SU-DHL-6 (cell line): ENCODE measurements at regions not wholly inside any gene's neighbourhood (a gene's known extent, or its start where the extent isn't known, plus 50 kb on each side); places are given as distances from the start of the nearest gene placed in this dataset.

Experiments
- H2AFZ ChIP-seq: fragments of 200-600 bp; sonication (generic); 2 replicates; pipeline ENCODE4 v1.6.1; 2014; ENCODE audit warnings: low read depth, mild to moderate bottlenecking, moderate library complexity, mixed read lengths, antibody characterized with exemption, low read length; ENCODE audit not compliant: severe bottlenecking
- H3F3A ChIP-seq: fragments of 200-600 bp; shearing (Covaris generic); 2 replicates; pipeline ENCODE4 v1.6.0; 2016; ENCODE audit warnings: antibody characterized with exemption, mild to moderate bottlenecking; ENCODE audit not compliant: insufficient read depth
- H3K27ac ChIP-seq: fragments of 200-600 bp; sonication (generic); 2 replicates; pipeline ENCODE4 v1.5.1; 2016; ENCODE audit warnings: low read depth, mild to moderate bottlenecking, low read length, moderate library complexity, mixed read lengths
- H3K27me3 ChIP-seq: fragments of 200-600 bp; sonication (generic), shearing (Covaris generic); 2 replicates; pipeline ENCODE4 v1.6.0; 2014; ENCODE audit warnings: mild to moderate bottlenecking, low read length
- H3K36me3 ChIP-seq: fragments of 200-600 bp; sonication (generic); 2 replicates; pipeline ENCODE4 v1.6.1; 2014; ENCODE audit warnings: mild to moderate bottlenecking, low read length, mixed read lengths
- H3K4me2 ChIP-seq: fragments of 300-600, 200-600 bp; shearing (Covaris generic), sonication (generic); 2 replicates; pipeline ENCODE4 v1.6.0; 2014; ENCODE audit warnings: low read length, low read depth, mild to moderate bottlenecking; ENCODE audit not compliant: poor library complexity, severe bottlenecking
- H3K4me3 ChIP-seq: fragments of 200-600 bp; sonication (generic); 2 replicates; pipeline ENCODE4 v1.5.1; 2014; ENCODE audit warnings: antibody characterized with exemption, low read length, mild to moderate bottlenecking, mixed read lengths; ENCODE audit not compliant: insufficient read depth, poor library complexity, severe bottlenecking
- H3K79me2 ChIP-seq: fragments of 200-600 bp; sonication (generic); 2 replicates; pipeline ENCODE4 v1.6.1; 2014; ENCODE audit warnings: mild to moderate bottlenecking, low read length, moderate library complexity; ENCODE audit not compliant: insufficient read depth
- H3K9ac ChIP-seq: fragments of 200-600 bp; sonication (generic); 2 replicates; pipeline ENCODE4 v1.7.0; 2014; ENCODE audit warnings: mild to moderate bottlenecking, low read length
- H3K9me2 ChIP-seq: fragments of 200-600 bp; sonication (generic); replicated peaks from 2 replicates; pipeline ENCODE4 v1.6.1; 2014; ENCODE audit warnings: low read length; ENCODE audit not compliant: insufficient read depth
- H3K9me3 ChIP-seq: fragments of 200-600 bp; sonication (generic); 2 replicates; pipeline ENCODE4 v1.6.1; 2014; ENCODE audit warnings: low read length, mixed read lengths; ENCODE audit not compliant: insufficient read depth
- H4K20me1 ChIP-seq: fragments of 200-600 bp; sonication (generic); 2 replicates; pipeline ENCODE4 v1.6.1; 2014; ENCODE audit warnings: low read depth, mild to moderate bottlenecking, antibody characterized with exemption, low read length, moderate library complexity, mixed read lengths
- EZH2phosphoT487 ChIP-seq: fragments of 200-600 bp; sonication (generic), shearing (Covaris generic); conservative IDR thresholded peaks from 2 replicates; pipeline ENCODE4 v1.6.1; 2018; ENCODE audit warnings: mild to moderate bottlenecking, antibody characterized with exemption, low read length, moderate library complexity, mixed read lengths
- TF ChIP-seq, protein P1 (sequence below): fragments of 200-600 bp; sonication (generic); IDR thresholded peaks from one replicate; pipeline ENCODE4 v1.5.1; 2017; ENCODE audit warnings: antibody characterized with exemption, mild to moderate bottlenecking, low read length, moderate library complexity; ENCODE audit not compliant: insufficient read depth, poor library complexity, severe bottlenecking

GRCh38 chr1:111015222-111015621 is 51.5 kb upstream of the LRIF1 start:
- Histone ChIP-seq H4K20me1 (no peaks in the 10 kb centered on the region), H2AFZ (no peak overlapping the region), H3F3A (no peaks in the 10 kb centered on the region), H3K9ac (no peak overlapping the region), H3K9me3 (no peaks in the 10 kb centered on the region), H3K79me2 (no peaks in the 10 kb centered on the region), H3K4me3 (no peak overlapping the region), H3K27ac (no peak overlapping the region), H3K27me3 (no peaks in the 10 kb centered on the region; the same call in 1 of the 2 replicates), H3K36me3 (no peaks in the 10 kb centered on the region), H3K4me2 (no peak overlapping the region), H3K9me2 (no peaks in the 10 kb centered on the region)
- TF ChIP-seq EZH2phosphoT487 = no peak
- TF ChIP-seq, protein P1, sequence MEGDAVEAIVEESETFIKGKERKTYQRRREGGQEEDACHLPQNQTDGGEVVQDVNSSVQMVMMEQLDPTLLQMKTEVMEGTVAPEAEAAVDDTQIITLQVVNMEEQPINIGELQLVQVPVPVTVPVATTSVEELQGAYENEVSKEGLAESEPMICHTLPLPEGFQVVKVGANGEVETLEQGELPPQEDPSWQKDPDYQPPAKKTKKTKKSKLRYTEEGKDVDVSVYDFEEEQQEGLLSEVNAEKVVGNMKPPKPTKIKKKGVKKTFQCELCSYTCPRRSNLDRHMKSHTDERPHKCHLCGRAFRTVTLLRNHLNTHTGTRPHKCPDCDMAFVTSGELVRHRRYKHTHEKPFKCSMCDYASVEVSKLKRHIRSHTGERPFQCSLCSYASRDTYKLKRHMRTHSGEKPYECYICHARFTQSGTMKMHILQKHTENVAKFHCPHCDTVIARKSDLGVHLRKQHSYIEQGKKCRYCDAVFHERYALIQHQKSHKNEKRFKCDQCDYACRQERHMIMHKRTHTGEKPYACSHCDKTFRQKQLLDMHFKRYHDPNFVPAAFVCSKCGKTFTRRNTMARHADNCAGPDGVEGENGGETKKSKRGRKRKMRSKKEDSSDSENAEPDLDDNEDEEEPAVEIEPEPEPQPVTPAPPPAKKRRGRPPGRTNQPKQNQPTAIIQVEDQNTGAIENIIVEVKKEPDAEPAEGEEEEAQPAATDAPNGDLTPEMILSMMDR = no peak
